HUES6 (cell line): ENCODE measurements at regions not wholly inside any gene's neighbourhood (a gene's known extent, or its start where the extent isn't known, plus 50 kb on each side); places are given as distances from the start of the nearest gene placed in this dataset.
"Not testable (repeated sequence)": the region's sequence is repeated elsewhere in the genome, so short reads cannot be mapped to it uniquely, and the experiment has no call there.

ENCODE experiments used
- H3K27ac ChIP-seq: 2 replicates; pipeline ENCODE4 v1.7.0; 2013; ENCODE audit warnings: low read depth, mild to moderate bottlenecking, low read length, inconsistent platforms
- H3K27me3 ChIP-seq: 2 replicates; pipeline ENCODE4 v1.6.1; 2013; ENCODE audit warnings: low read length; ENCODE audit not compliant: control insufficient read depth, insufficient read depth
- H3K36me3 ChIP-seq: 2 replicates; pipeline ENCODE4 v1.6.1; 2013; ENCODE audit warnings: low read length; ENCODE audit not compliant: control insufficient read depth, insufficient read depth
- H3K4me1 ChIP-seq: 2 replicates; pipeline ENCODE4 v1.6.1; 2013; ENCODE audit warnings: low read length; ENCODE audit not compliant: control insufficient read depth, insufficient read depth
- H3K4me3 ChIP-seq: 2 replicates; pipeline ENCODE4 v1.5.1; 2013; ENCODE audit warnings: low read depth, low read length
- H3K9ac ChIP-seq: one replicate; pipeline ENCODE4 v1.6.1; 2013; ENCODE audit warnings: mild to moderate bottlenecking, low read length
- H3K9me3 ChIP-seq: 2 replicates; pipeline ENCODE4 v1.6.1; 2013; ENCODE audit warnings: low read depth, low read length; ENCODE audit not compliant: control insufficient read depth, insufficient read depth

DNA sequence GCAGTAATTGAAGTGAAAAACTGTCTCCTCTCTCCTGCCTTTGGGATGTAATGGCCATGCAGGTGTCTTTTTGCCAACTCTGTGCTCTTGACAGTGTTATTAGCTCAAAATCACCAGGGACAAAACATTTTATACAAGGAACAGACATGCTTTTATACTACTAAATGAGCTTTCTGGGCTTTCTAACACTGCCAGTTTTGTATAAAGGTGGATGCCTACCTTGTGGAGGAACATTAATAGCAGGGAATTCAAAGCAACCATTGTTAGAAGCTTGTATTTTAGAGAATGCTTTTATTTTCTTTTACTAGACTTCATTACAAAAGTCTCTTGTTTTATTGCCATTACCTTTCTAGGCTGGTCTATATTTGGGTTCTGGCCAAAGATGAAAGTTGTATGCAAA is 54.7 kb upstream of the ARSJ start:
- Histone ChIP-seq H3K36me3 (no peaks in the 10 kb centered on the region), H3K4me1 (no peaks in the 10 kb centered on the region), H3K27me3 (no peaks in the 10 kb centered on the region), H3K9me3 (no peaks in the 10 kb centered on the region), H3K27ac (no peak overlapping the region), H3K9ac (no peak overlapping the region), H3K4me3 (no peak overlapping the region)

GRCh38 chr4:114036426-114036825 is 57.0 kb upstream of the ARSJ start:
- no peak overlapping the region for H3K27ac ChIP-seq
- H3K4me1 ChIP-seq, result no peaks in the 10 kb centered on the region
- no peaks in the 10 kb centered on the region for H3K27me3 ChIP-seq
- H3K9ac ChIP-seq, result no peak overlapping the region
- H3K9me3 ChIP-seq, result no peaks in the 10 kb centered on the region
- H3K4me3 ChIP-seq, result no peak overlapping the region
- no peaks in the 10 kb centered on the region for H3K36me3 ChIP-seq

DNA sequence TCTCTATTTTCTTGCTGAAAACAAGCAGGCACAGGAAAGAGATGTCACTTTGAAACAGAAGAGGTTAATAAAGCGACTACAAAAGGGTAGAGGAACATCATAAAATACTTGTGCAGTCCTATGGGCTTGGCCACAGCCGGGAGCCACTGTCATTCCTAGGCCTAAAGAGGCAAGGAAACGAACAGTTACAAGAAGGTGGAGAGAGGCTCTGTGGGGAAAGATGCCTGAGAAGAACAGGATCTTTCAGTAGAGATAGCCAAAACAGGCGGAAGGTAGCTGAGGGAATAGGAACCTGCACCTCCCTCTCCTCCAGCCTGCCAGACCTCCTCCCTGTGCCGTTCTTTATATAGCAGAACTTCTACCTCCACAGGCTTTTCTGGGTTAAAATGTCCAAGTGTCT is 57.4 kb upstream of the ARSJ start:
- Histone ChIP-seq H3K4me3 (no peak overlapping the region), H3K4me1 (no peaks in the 10 kb centered on the region), H3K9ac (no peak overlapping the region), H3K9me3 (no peaks in the 10 kb centered on the region), H3K27ac (no peak overlapping the region), H3K27me3 (no peaks in the 10 kb centered on the region), H3K36me3 (no peaks in the 10 kb centered on the region)

DNA sequence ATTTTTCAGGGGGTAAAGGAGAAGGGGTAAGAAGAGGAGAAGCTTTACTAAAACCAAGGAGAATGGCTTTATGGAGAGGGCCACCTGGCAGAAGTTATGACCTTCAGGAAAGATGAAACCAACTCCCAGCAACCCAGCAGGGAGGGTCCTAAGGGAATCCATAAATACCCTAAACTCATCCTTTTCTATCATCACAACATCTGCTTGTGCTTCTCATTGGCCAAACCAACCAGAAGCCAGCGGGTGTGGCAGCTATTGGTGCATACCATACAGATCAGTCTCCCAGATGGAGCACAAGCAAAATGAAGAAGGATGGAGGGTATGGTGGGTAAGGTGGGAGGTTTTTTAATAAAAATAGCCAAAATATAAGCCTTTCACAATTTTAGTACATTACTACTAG is 58.5 kb upstream of the ARSJ start:
- H3K36me3 ChIP-seq, result no peaks in the 10 kb centered on the region
- no peak overlapping the region for H3K4me3 ChIP-seq
- H3K9ac ChIP-seq, result no peak overlapping the region
- H3K9me3 ChIP-seq, result no peaks in the 10 kb centered on the region
- H3K4me1 ChIP-seq, result no peaks in the 10 kb centered on the region
- H3K27ac ChIP-seq, result no peak overlapping the region
- H3K27me3 ChIP-seq, result no peaks in the 10 kb centered on the region

DNA sequence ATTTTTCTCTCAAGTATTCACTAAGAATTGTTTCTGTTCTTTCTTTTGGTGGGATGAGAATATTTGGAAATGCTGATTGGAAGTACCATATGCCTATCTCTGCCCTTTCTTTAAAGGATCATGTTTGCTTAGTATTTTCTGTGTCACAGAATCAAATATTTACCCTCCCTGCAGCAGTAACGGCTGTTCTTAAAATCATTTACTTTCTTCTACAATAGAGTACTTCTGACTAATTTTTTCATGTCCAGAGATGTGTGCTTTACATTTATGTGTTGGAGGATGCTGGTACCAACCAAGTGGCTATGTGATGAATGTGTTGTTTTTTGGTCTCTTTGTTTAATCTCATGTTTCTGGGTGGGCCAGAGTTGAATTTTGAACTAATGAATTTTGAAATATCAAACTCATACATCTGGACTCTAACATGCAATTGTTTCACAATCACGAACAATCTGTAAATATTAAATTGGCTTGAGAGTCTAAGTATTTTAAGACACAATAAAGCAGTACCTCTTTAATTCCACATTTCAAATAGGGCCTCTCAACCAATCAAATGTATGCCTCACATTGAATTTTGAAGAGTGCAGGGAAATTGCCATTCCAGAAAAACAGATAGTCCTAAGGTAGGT is 59.4 kb upstream of the ARSJ start:
- no peak overlapping the region for H3K4me3 ChIP-seq
- no peaks in the 10 kb centered on the region for H3K4me1 ChIP-seq
- H3K9ac ChIP-seq, result no peak overlapping the region
- no peaks in the 10 kb centered on the region for H3K36me3 ChIP-seq
- H3K27me3 ChIP-seq, result no peaks in the 10 kb centered on the region
- H3K27ac ChIP-seq, result no peak overlapping the region
- H3K9me3 ChIP-seq, result no peaks in the 10 kb centered on the region

- Histone ChIP-seq H3K27ac (no peak overlapping the region), H3K4me3 (no peak overlapping the region), H3K36me3 (no peaks in the 10 kb centered on the region), H3K9ac (no peak overlapping the region), H3K9me3 (no peaks in the 10 kb centered on the region), H3K4me1 (no peaks in the 10 kb centered on the region), H3K27me3 (no peaks in the 10 kb centered on the region)
Measured at GRCh38 chr4:114040319-114041116, 61.1 kb upstream of the ARSJ start.

GRCh38 chr4:114041117-114041475 is 61.6 kb upstream of the ARSJ start:
- Histone ChIP-seq H3K27me3 (no peaks in the 10 kb centered on the region), H3K36me3 (no peaks in the 10 kb centered on the region), H3K27ac (no peak overlapping the region), H3K9me3 (no peaks in the 10 kb centered on the region), H3K9ac (no peak overlapping the region), H3K4me1 (no peaks in the 10 kb centered on the region), H3K4me3 (no peak overlapping the region)

DNA sequence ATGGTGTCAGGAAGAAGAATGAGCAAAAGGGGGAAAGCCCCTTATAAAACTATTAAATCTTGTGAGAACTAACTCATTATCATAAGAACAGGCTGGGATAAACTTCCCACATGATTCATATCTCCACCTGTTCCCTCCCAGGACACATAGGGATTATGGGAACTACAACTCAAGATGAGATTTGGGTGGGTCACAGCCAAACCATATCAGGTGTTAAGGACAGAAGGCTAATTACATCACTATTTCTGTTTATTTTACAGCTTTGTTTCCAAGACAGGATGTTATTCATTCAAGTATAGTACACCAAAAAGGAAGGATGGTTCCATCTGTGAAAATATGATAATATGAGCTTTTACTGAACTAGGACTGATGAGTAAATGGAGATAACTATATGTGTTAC is 63.7 kb upstream of the ARSJ start:
- Histone ChIP-seq H3K9me3 (no peaks in the 10 kb centered on the region), H3K27ac (no peak overlapping the region), H3K36me3 (no peaks in the 10 kb centered on the region), H3K4me3 (no peak overlapping the region), H3K27me3 (no peaks in the 10 kb centered on the region), H3K4me1 (no peaks in the 10 kb centered on the region), H3K9ac (no peak overlapping the region)

DNA sequence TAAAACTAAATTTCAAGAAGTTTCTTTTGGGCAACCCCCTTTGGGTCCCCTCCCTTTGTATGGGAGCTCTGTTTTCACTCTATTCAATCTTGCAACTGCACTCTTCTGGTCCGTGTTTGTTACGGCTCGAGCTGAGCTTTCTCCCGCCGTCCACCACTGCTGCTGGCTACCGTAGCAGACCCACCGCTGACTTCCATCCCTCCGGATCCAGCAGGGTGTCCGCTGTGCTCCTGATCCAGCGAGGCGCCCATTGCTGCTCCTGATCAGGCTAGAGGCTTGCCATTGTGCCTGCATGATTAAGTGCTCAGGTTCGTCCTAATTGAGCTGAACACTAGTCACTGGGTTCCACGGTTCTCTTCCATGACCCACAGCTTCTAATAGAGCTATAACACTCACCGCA is 64.9 kb upstream of the ARSJ start:
- H3K27me3 ChIP-seq, H3K27ac ChIP-seq, H3K9me3 ChIP-seq, H3K36me3 ChIP-seq, H3K9ac ChIP-seq, H3K4me1 ChIP-seq, H3K4me3 ChIP-seq: not testable (repeated sequence)

DNA sequence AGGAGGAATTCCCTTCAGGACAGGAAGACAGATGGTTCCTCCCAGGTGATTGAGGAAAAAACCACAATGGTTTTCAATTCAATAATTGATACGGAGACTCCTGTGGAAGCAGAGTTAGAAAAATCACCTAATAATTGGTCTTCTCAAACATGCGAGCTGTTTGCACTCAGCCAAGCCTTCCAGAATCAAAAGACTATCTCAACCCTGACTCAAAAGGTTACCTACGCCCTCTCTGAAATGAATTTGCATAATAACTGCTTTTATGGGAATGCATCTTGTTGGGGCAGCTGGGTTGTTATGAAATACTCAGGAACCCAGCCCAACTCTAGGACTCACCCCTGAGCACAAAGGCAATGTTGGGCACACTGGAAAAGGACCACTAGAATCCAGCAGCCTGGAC is 66.9 kb upstream of the ARSJ start:
- Histone ChIP-seq H3K27ac (no peak overlapping the region), H3K27me3 (no peaks in the 10 kb centered on the region)

DNA sequence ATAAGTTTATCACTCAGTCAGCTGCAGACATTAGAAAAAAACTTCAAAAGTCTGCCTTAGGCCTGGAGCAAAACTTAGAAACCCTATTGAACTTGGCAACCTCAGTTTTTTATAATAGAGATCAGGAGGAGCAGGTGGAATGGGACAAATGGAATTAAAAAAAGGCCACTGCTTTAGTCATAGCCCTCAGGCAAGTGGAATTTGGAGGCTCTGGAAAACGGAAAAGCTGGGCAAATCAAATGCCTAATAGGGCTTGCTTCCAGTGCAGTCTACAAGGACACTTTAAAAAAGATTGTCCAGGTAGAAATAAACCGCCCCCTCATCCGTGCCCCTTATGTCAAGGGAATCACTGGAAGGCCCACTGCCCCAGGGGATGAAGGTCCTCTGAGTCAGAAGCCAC is 68.7 kb upstream of the ARSJ start:
- H3K4me1 ChIP-seq, H3K4me3 ChIP-seq, H3K27ac ChIP-seq, H3K9ac ChIP-seq, H3K36me3 ChIP-seq, H3K9me3 ChIP-seq, H3K27me3 ChIP-seq: not testable (repeated sequence)

More for the DNA sequence above, 66.9 kb upstream of the ARSJ start:
- Histone ChIP-seq H3K9me3 (no peaks in the 10 kb centered on the region), H3K9ac (no peak overlapping the region), H3K36me3 (no peaks in the 10 kb centered on the region), H3K4me1 (no peaks in the 10 kb centered on the region), H3K4me3 (no peak overlapping the region)
